GM23338 (cell line): ENCODE measurements at regions not wholly inside any gene's neighbourhood (a gene's known extent, or its start where the extent isn't known, plus 50 kb on each side); places are given as distances from the start of the nearest gene placed in this dataset.

Experiments used
- CREB1 ChIP-seq: fragments of 250-450 bp; sonication (Bioruptor Pico); IDR thresholded peaks from 2 replicates; pipeline ENCODE4 v1.5.0; 2020; ENCODE audit warnings: low read depth, mild to moderate bottlenecking, moderate library complexity
- EZH2 ChIP-seq: fragments of 200-600 bp; sonication (generic); IDR thresholded peaks from one replicate; pipeline ENCODE4 v1.8.0; 2017; ENCODE audit warnings: antibody characterized with exemption, mild to moderate bottlenecking, low read depth; ENCODE audit not compliant: unreplicated experiment
- EZH2phosphoT487 ChIP-seq: fragments of 200-600 bp; sonication (generic); IDR thresholded peaks from one replicate; pipeline ENCODE4 v1.8.1; 2018; ENCODE audit warnings: antibody characterized with exemption; ENCODE audit not compliant: unreplicated experiment
- JUNB ChIP-seq: IDR thresholded peaks from one replicate; pipeline ENCODE4 v1.6.1; 2016; ENCODE audit warnings: antibody characterized with exemption; ENCODE audit not compliant: unreplicated experiment
- NANOG ChIP-seq: IDR thresholded peaks from 2 replicates; pipeline ENCODE4 v1.6.1; 2016; ENCODE audit warnings: antibody characterized with exemption, borderline replicate concordance
- POLR2AphosphoS5 ChIP-seq: IDR thresholded peaks from 2 replicates; pipeline ENCODE4 v1.6.1; 2016; ENCODE audit warnings: antibody characterized with exemption, low read depth
- ZNF331 ChIP-seq: fragments of 250-450 bp; sonication (Bioruptor Pico); IDR thresholded peaks from 2 replicates; pipeline ENCODE4 v1.5.0; 2020; ENCODE audit warnings: low read depth, mild to moderate bottlenecking, moderate library complexity
- TF ChIP-seq, protein P1 (sequence below), 2 experiments: fragments of 200-600 bp in 1 of 2; sonication (generic) in 1 of 2; conservative IDR thresholded peaks; 2 replicates each; pipeline versions ENCODE4 v1.5.1 to v1.6.1; 2016 to 2017; ENCODE audit warnings: antibody characterized with exemption in 2 of 2, low read depth in 2 of 2, mild to moderate bottlenecking in 2 of 2, moderate library complexity in 1 of 2
- TF ChIP-seq, protein P2 (sequence below): IDR thresholded peaks from one replicate; pipeline ENCODE4 v1.6.1; 2018; ENCODE audit warnings: antibody characterized with exemption; ENCODE audit not compliant: unreplicated experiment

- TF ChIP-seq, protein P1, sequence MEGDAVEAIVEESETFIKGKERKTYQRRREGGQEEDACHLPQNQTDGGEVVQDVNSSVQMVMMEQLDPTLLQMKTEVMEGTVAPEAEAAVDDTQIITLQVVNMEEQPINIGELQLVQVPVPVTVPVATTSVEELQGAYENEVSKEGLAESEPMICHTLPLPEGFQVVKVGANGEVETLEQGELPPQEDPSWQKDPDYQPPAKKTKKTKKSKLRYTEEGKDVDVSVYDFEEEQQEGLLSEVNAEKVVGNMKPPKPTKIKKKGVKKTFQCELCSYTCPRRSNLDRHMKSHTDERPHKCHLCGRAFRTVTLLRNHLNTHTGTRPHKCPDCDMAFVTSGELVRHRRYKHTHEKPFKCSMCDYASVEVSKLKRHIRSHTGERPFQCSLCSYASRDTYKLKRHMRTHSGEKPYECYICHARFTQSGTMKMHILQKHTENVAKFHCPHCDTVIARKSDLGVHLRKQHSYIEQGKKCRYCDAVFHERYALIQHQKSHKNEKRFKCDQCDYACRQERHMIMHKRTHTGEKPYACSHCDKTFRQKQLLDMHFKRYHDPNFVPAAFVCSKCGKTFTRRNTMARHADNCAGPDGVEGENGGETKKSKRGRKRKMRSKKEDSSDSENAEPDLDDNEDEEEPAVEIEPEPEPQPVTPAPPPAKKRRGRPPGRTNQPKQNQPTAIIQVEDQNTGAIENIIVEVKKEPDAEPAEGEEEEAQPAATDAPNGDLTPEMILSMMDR (conservative IDR thresholded peaks at IDR 0.05; ENCODE audit: low read depth in 2 of 2) = no peak
- TF ChIP-seq, protein P2, sequence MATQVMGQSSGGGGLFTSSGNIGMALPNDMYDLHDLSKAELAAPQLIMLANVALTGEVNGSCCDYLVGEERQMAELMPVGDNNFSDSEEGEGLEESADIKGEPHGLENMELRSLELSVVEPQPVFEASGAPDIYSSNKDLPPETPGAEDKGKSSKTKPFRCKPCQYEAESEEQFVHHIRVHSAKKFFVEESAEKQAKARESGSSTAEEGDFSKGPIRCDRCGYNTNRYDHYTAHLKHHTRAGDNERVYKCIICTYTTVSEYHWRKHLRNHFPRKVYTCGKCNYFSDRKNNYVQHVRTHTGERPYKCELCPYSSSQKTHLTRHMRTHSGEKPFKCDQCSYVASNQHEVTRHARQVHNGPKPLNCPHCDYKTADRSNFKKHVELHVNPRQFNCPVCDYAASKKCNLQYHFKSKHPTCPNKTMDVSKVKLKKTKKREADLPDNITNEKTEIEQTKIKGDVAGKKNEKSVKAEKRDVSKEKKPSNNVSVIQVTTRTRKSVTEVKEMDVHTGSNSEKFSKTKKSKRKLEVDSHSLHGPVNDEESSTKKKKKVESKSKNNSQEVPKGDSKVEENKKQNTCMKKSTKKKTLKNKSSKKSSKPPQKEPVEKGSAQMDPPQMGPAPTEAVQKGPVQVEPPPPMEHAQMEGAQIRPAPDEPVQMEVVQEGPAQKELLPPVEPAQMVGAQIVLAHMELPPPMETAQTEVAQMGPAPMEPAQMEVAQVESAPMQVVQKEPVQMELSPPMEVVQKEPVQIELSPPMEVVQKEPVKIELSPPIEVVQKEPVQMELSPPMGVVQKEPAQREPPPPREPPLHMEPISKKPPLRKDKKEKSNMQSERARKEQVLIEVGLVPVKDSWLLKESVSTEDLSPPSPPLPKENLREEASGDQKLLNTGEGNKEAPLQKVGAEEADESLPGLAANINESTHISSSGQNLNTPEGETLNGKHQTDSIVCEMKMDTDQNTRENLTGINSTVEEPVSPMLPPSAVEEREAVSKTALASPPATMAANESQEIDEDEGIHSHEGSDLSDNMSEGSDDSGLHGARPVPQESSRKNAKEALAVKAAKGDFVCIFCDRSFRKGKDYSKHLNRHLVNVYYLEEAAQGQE = no peak
- TF ChIP-seq CREB1 = no peak
- TF ChIP-seq POLR2AphosphoS5 = no peak
- TF ChIP-seq ZNF331 = no peak
- no peak for TF ChIP-seq EZH2
- TF ChIP-seq JUNB = no peak
- TF ChIP-seq EZH2phosphoT487 = no peak
- no peak for TF ChIP-seq NANOG
These were observed 629.9 kb downstream of the CCDC171 start for GRCh38 chr9:16182784-16183183.
